ENCODE measurements at regions not wholly inside any gene's neighbourhood (a gene's known extent, or its start where the extent isn't known, plus 50 kb on each side); places are given as distances from the start of the nearest gene placed in this dataset.

DNA sequence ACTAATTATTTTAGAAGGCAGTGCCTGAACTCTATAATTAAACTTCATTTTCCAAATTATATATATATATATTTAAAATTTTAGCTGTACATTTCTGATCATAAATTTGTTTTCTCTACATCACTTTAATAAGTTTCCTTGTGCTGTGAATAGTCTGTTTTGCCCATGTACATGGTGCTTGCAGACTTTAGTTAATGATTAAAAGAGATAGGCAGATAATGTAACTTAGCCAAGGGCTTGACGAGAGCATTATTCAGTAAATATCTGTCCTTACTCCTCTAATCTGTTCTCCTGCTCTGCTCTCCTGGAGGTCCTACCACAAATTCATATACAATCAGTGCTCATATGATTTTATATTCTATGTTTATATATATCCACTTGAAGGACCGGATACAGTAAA lies 595.2 kb upstream of the KIF2B start:
- TF ChIP-seq, protein P1, sequence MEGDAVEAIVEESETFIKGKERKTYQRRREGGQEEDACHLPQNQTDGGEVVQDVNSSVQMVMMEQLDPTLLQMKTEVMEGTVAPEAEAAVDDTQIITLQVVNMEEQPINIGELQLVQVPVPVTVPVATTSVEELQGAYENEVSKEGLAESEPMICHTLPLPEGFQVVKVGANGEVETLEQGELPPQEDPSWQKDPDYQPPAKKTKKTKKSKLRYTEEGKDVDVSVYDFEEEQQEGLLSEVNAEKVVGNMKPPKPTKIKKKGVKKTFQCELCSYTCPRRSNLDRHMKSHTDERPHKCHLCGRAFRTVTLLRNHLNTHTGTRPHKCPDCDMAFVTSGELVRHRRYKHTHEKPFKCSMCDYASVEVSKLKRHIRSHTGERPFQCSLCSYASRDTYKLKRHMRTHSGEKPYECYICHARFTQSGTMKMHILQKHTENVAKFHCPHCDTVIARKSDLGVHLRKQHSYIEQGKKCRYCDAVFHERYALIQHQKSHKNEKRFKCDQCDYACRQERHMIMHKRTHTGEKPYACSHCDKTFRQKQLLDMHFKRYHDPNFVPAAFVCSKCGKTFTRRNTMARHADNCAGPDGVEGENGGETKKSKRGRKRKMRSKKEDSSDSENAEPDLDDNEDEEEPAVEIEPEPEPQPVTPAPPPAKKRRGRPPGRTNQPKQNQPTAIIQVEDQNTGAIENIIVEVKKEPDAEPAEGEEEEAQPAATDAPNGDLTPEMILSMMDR (IDR thresholded peaks at IDR 0.05 in 4 of 5, conservative IDR thresholded peaks at IDR 0.05 in 1 of 5), result no peak
- TF ChIP-seq POLR2A (IDR thresholded peaks at IDR 0.05), result no peak
